Activated CD8-positive, alpha-beta T cell treated with anti-CD3 and anti-CD28 coated beads for 36 hours (primary cell): ENCODE measurements at regions not wholly inside any gene's neighbourhood (a gene's known extent, or its start where the extent isn't known, plus 50 kb on each side); places are given as distances from the start of the nearest gene placed in this dataset.

Experiments
- ATAC-seq: fragments of 200-7000 bp; cut with Tn5 transposase; one replicate; pipeline ENCODE4 v1.10.0; 2021; ENCODE audit warnings: mild to moderate bottlenecking, moderate library complexity
- CTCF ChIA-PET: fragments of 350-600 bp; sonication (Branson Sonifier 250); formaldehyde crosslinking; loops from one replicate; lab custom pipeline; 2021; ENCODE audit warnings: antibody characterized with exemption; lab: Charles Lee
- POLR2A ChIA-PET: fragments of 350-600 bp; sonication (Branson Sonifier 250); formaldehyde crosslinking; loops from one replicate; lab custom pipeline; 2021; ENCODE audit warnings: antibody characterized with exemption; lab: Charles Lee
- DNase-seq: peaks from one replicate; pipeline ENCODE4 v3.0.0-alpha.2; 2020
- H3K27ac Mint-ChIP-seq: one replicate; pipeline ENCODE4 v1.8.0; 2021; ENCODE audit warnings: mild to moderate bottlenecking, mixed read lengths
- H3K27me3 Mint-ChIP-seq: one replicate; pipeline ENCODE4 v1.8.0; 2021; ENCODE audit warnings: mixed read lengths
- H3K36me3 Mint-ChIP-seq: one replicate; pipeline ENCODE4 v1.8.0; 2021; ENCODE audit warnings: low read depth, mixed read lengths
- H3K4me1 Mint-ChIP-seq: one replicate; pipeline ENCODE4 v1.8.0; 2021; ENCODE audit warnings: low read depth, mixed read lengths
- H3K4me3 Mint-ChIP-seq: one replicate; pipeline ENCODE4 v1.8.0; 2021; ENCODE audit warnings: mild to moderate bottlenecking, moderate library complexity, mixed read lengths
- H3K9me3 Mint-ChIP-seq: one replicate; pipeline ENCODE4 v1.8.0; 2021; ENCODE audit warnings: mixed read lengths
- CTCF ChIP-seq: fragments of 200-600 bp; IDR thresholded peaks from one replicate; pipeline ENCODE4 v1.8.0; 2022; ENCODE audit warnings: antibody characterized with exemption, mild to moderate bottlenecking
- intact Hi-C: fragments of 100-400 bp; cut with micrococcal nuclease; formaldehyde crosslinking; loops from one replicate; pipeline ENCODE4 v1.10.0; 2022

GRCh38 chr15:79598639-79599038 lies 166.5 kb downstream of the MINAR1 start:
- ATAC-seq (no peak), DNase-seq (no peak)
- TF ChIP-seq CTCF: no peak
- CTCF ChIA-PET: interaction anchor here (1.0 to 8.5 kb wide), 3 partner anchors 27 to 217 kb away, joined by 3 to 152 read pairs (median 3); no protein-coding TSS in a partner anchor
- no peaks in the 10 kb centered on the region for H3K4me1 Mint-ChIP-seq
- H3K27me3 Mint-ChIP-seq: peaks cover 15% of the 10 kb centered on the region
- no peaks in the 10 kb centered on the region for H3K9me3 Mint-ChIP-seq
- no peak overlapping the region for H3K4me3 Mint-ChIP-seq
- intact Hi-C loops: loop anchor here (5.0 kb wide), 1 partner anchor 216 kb away; no protein-coding TSS in a partner anchor
- POLR2A ChIA-PET: no interaction called here
- H3K36me3 Mint-ChIP-seq: no peaks in the 10 kb centered on the region
- no peak overlapping the region for H3K27ac Mint-ChIP-seq

GRCh38 chr15:79601405-79602086 lies 169.4 kb downstream of the MINAR1 start:
- peaks cover 10% of the 10 kb centered on the region for H3K27me3 Mint-ChIP-seq
- no peak for DNase-seq
- ChIA-PET POLR2A (no interaction called here), CTCF (no interaction called here)
- no peaks in the 10 kb centered on the region for H3K9me3 Mint-ChIP-seq
- intact Hi-C loops: no loop called here
- no peak overlapping the region for H3K4me3 Mint-ChIP-seq
- TF ChIP-seq CTCF: no peak
- no peak for ATAC-seq
- no peaks in the 10 kb centered on the region for H3K4me1 Mint-ChIP-seq
- H3K27ac Mint-ChIP-seq: no peak overlapping the region
- no peaks in the 10 kb centered on the region for H3K36me3 Mint-ChIP-seq

GRCh38 chr15:79602180-79602579 lies 170.0 kb downstream of the MINAR1 start:
- H3K27me3 Mint-ChIP-seq: peaks cover 10% of the 10 kb centered on the region
- ChIA-PET CTCF (interaction anchor here (1.2 kb wide), 1 partner anchor 223 kb away, joined by 4 read pairs; no protein-coding TSS in a partner anchor), POLR2A (no interaction called here)
- no peak overlapping the region for H3K4me3 Mint-ChIP-seq
- DNase-seq (no peak), ATAC-seq (no peak)
- intact Hi-C loops: no loop called here
- no peak for TF ChIP-seq CTCF
- no peaks in the 10 kb centered on the region for H3K9me3 Mint-ChIP-seq
- no peaks in the 10 kb centered on the region for H3K4me1 Mint-ChIP-seq
- H3K27ac Mint-ChIP-seq: no peak overlapping the region
- no peaks in the 10 kb centered on the region for H3K36me3 Mint-ChIP-seq

- Mint-ChIP-seq H3K27me3 (peaks cover 12% of the 10 kb centered on the region), H3K4me1 (no peaks in the 10 kb centered on the region), H3K36me3 (no peaks in the 10 kb centered on the region), H3K4me3 (no peak overlapping the region), H3K27ac (no peak overlapping the region), H3K9me3 (no peaks in the 10 kb centered on the region)
- POLR2A ChIA-PET: no interaction called here
- intact Hi-C loops: no loop called here
- TF ChIP-seq CTCF: no peak
- no peak for DNase-seq
- no peak for ATAC-seq
- CTCF ChIA-PET: interaction anchor here (1.2 kb wide), 1 partner anchor 224 kb away, joined by 4 read pairs; no protein-coding TSS in a partner anchor
These were observed 170.6 kb downstream of the MINAR1 start for GRCh38 chr15:79602731-79603130.

GRCh38 chr15:79606831-79607355 lies 174.8 kb downstream of the MINAR1 start:
- H3K27ac Mint-ChIP-seq: no peak overlapping the region
- intact Hi-C loops: no loop called here
- no peak for ATAC-seq
- TF ChIP-seq CTCF: no peak
- no peaks in the 10 kb centered on the region for H3K4me1 Mint-ChIP-seq
- no peaks in the 10 kb centered on the region for H3K9me3 Mint-ChIP-seq
- H3K36me3 Mint-ChIP-seq: no peaks in the 10 kb centered on the region
- CTCF ChIA-PET: interaction anchor here (1.0 kb wide), 1 partner anchor 11 kb away, joined by 6 read pairs; no protein-coding TSS in a partner anchor
- no peak for DNase-seq
- POLR2A ChIA-PET: no interaction called here
- no peak overlapping the region for H3K4me3 Mint-ChIP-seq
- peaks cover 5% of the 10 kb centered on the region for H3K27me3 Mint-ChIP-seq
